ENCODE measurements at regions not wholly inside any gene's neighbourhood (a gene's known extent, or its start where the extent isn't known, plus 50 kb on each side); places are given as distances from the start of the nearest gene placed in this dataset.
"Not testable (repeated sequence)": the region's sequence is repeated elsewhere in the genome, so short reads cannot be mapped to it uniquely, and the experiment has no call there.

DNA sequence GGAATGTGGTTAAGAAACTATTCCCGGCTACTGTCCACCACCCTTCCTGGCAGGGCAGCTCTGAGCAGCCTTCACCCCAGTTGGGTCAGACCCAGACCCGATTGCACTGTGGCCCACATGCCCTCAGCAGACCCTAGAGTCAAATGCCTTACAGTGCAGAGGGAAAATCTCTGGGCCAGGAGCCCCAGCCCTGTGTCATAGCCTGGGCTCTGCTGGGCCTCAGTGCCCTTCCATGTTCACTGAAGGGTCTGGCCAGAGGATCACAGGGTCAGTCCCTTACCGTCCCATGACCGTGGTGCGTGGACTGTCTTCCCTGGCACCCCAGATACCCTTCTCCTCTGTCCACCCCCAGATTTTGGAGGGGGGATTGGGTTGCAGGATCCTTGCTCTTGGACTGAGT lies 73.5 kb upstream of the COL5A1 start:
- Histone ChIP-seq H3K4me1 (ENCODE audit: control insufficient read depth in 1 of 2, insufficient read depth in 2 of 2, low read length in 2 of 2) (no peaks in the 10 kb centered on the region), H3K27me3 (ENCODE audit: control insufficient read depth in 1 of 2, insufficient read depth in 2 of 2, low read length in 2 of 2) (no peaks in the 10 kb centered on the region), H3K36me3 (ENCODE audit: control insufficient read depth in 1 of 2, insufficient read depth in 2 of 2, low read length in 2 of 2) (no peaks in the 10 kb centered on the region), H3K9ac (ENCODE audit: low read depth in 1 of 2, low read length in 2 of 2) (no peak overlapping the region), H3K9me3 (ENCODE audit: control insufficient read depth in 1 of 2, low read length in 2 of 2) (peaks cover 0 to 4% of the 10 kb centered on the region in 2 donors), H3K27ac (ENCODE audit: low read depth, low read length) (no peak overlapping the region), H3K4me3 (ENCODE audit: low read depth in 1 of 2, low read length in 2 of 2) (no peak overlapping the region)

DNA sequence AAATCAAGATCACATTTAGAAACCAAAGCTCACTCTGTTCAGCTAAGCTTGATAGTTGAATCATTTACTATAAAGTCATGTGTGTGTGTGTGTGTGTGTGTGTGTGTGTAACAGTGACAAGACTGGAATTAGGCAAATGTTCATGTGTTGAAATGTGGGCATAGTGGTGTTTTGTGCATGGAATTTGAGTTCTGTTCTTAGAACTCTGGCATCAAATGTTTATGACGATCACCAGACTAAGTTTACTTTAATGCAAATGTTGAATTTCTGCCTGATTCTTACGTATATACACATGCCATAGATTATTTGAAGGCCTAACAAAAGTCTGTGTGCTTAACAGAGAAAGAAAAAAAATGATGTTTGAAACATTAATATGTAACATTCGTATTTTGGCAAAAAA lies 72.8 kb upstream of the COL5A1 start:
- Histone ChIP-seq H3K4me3 (ENCODE audit: low read depth in 1 of 2, low read length in 2 of 2) (no peak overlapping the region), H3K27ac (ENCODE audit: low read depth, low read length) (no peak overlapping the region), H3K36me3 (ENCODE audit: control insufficient read depth in 1 of 2, insufficient read depth in 2 of 2, low read length in 2 of 2) (no peaks in the 10 kb centered on the region), H3K4me1 (ENCODE audit: control insufficient read depth in 1 of 2, insufficient read depth in 2 of 2, low read length in 2 of 2) (no peaks in the 10 kb centered on the region), H3K9me3 (ENCODE audit: control insufficient read depth in 1 of 2, low read length in 2 of 2) (peaks cover 0 to 4% of the 10 kb centered on the region in 2 donors), H3K9ac (ENCODE audit: low read depth in 1 of 2, low read length in 2 of 2) (no peak overlapping the region), H3K27me3 (ENCODE audit: control insufficient read depth in 1 of 2, insufficient read depth in 2 of 2, low read length in 2 of 2) (no peaks in the 10 kb centered on the region)

DNA sequence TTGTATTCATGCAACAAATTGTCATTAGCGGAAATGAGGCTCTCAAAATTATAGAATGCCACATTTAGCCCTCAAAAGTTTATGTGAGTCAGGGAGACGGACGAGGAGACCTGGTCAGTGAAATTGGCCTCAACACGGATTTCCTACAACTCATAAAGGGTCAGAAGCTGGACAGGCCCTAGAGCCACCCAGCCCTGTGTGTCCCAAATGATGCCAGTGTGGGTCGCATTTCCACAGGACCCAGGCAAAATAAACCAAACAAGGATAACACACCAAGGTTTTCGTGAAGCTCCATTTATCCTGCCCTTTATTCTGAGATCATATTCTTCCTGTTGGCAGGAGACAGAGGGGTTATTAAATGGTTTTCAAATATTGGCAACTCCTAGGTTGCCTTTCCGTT lies 72.0 kb upstream of the COL5A1 start:
- Histone ChIP-seq H3K27ac (ENCODE audit: low read depth, low read length) (no peak overlapping the region), H3K4me1 (ENCODE audit: control insufficient read depth in 1 of 2, insufficient read depth in 2 of 2, low read length in 2 of 2) (no peaks in the 10 kb centered on the region), H3K27me3 (ENCODE audit: control insufficient read depth in 1 of 2, insufficient read depth in 2 of 2, low read length in 2 of 2) (no peaks in the 10 kb centered on the region), H3K36me3 (ENCODE audit: control insufficient read depth in 1 of 2, insufficient read depth in 2 of 2, low read length in 2 of 2) (no peaks in the 10 kb centered on the region), H3K9ac (ENCODE audit: low read depth in 1 of 2, low read length in 2 of 2) (no peak overlapping the region), H3K4me3 (ENCODE audit: low read depth in 1 of 2, low read length in 2 of 2) (no peak overlapping the region), H3K9me3 (ENCODE audit: control insufficient read depth in 1 of 2, low read length in 2 of 2) (peaks cover 0 to 4% of the 10 kb centered on the region in 2 donors)

DNA sequence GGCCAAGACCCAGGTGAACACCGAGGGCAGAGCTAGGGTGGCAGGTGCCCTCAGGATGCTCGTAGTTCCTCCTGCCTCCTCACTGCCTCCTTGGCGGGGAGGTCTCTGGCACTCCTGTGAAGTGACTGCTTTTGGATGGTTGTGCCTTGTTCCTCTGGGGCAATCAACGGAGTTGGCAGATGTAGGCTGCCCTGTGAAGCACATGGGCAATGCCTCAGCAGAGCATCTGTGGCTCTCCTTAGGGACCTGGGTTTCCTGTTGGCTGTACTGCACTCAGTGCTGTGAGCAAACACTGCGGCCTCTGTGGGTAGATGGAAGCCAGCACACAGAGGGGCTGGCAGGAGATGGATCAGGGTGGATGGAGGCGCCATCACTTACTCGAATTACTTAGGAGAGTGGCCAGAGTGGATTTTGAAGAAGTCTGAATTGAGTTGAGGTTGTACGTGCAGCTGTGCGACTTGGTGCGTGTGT lies 71.4 kb upstream of the COL5A1 start:
- H3K4me1 ChIP-seq (ENCODE audit: control insufficient read depth in 1 of 2, insufficient read depth in 2 of 2, low read length in 2 of 2): no peaks in the 10 kb centered on the region
- H3K4me3 ChIP-seq (ENCODE audit: low read depth in 1 of 2, low read length in 2 of 2): no peak overlapping the region
- H3K9ac ChIP-seq (ENCODE audit: low read depth in 1 of 2, low read length in 2 of 2): no peak overlapping the region
- H3K27me3 ChIP-seq (ENCODE audit: control insufficient read depth in 1 of 2, insufficient read depth in 2 of 2, low read length in 2 of 2): no peaks in the 10 kb centered on the region
- H3K36me3 ChIP-seq (ENCODE audit: control insufficient read depth in 1 of 2, insufficient read depth in 2 of 2, low read length in 2 of 2): no peaks in the 10 kb centered on the region
- peaks cover 0 to 4% of the 10 kb centered on the region in 2 donors for H3K9me3 ChIP-seq (ENCODE audit: control insufficient read depth in 1 of 2, low read length in 2 of 2)
- H3K27ac ChIP-seq (ENCODE audit: low read depth, low read length): no peak overlapping the region

DNA sequence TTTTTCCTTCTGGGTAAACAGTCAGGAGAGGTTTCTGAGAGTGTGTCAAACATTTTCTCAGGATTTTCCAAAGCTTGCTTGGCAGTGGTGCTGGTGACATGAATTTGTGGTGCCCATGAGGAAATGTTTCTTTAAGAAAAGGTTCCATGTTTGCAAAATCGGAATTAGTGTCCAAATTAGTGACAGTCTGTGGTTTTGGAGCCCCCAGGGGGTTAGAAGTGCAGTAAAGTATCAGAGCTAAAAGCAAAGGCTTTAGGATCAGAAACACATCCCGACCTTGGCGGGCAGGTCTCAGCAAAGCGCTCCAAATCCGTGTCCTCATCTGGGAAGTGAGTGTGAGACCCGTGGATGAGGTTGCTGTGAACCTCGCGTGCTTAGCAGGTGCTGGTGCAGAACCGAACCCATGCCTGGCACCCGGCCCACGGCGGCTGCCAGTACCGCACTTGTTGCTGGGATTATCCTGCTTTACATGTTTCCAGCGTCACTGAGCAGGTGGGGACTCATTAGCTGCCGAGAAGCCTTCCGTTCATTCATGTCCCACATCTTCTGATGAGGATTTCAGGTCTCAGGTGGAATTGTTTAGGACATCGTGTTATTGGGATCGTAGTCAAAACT lies 70.8 kb upstream of the COL5A1 start:
- no peak overlapping the region for H3K4me3 ChIP-seq (ENCODE audit: low read depth in 1 of 2, low read length in 2 of 2)
- no peak overlapping the region for H3K27ac ChIP-seq (ENCODE audit: low read depth, low read length)
- H3K9me3 ChIP-seq (ENCODE audit: control insufficient read depth in 1 of 2, low read length in 2 of 2): peaks cover 0 to 4% of the 10 kb centered on the region in 2 donors
- H3K36me3 ChIP-seq (ENCODE audit: control insufficient read depth in 1 of 2, insufficient read depth in 2 of 2, low read length in 2 of 2): no peaks in the 10 kb centered on the region
- H3K9ac ChIP-seq (ENCODE audit: low read depth in 1 of 2, low read length in 2 of 2): no peak overlapping the region
- H3K4me1 ChIP-seq (ENCODE audit: control insufficient read depth in 1 of 2, insufficient read depth in 2 of 2, low read length in 2 of 2): no peaks in the 10 kb centered on the region
- H3K27me3 ChIP-seq (ENCODE audit: control insufficient read depth in 1 of 2, insufficient read depth in 2 of 2, low read length in 2 of 2): no peaks in the 10 kb centered on the region

DNA sequence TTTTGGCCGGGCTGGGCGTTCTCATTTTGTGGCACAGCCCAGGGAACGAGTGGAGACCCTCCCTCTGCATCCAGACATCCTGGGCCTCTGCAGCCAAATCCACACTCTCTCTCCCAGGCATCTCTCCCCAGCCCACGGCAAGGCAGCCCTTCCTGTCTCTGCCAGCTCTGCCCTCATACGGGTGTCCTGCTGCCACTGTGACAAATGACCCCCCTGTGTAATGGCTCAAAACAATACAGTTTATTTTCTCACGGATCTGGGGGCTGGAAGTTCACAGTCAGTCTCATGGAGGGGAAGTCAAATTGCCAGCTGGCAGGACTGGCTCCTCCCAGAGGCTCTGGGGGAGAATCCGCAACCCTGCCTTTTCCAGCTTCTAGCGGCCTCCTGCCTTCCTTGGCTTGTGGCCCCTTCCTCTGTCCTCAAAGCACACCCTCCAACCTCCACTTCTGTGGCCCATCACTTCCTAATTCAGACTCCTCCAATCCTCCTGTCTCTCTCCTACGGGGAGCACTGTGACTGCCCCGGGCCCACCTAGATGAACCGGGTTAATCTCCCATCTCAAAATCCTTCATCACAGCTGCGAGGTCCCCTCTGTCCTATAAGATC lies 70.2 kb upstream of the COL5A1 start:
- no peak overlapping the region for H3K4me3 ChIP-seq (ENCODE audit: low read depth in 1 of 2, low read length in 2 of 2)
- H3K9ac ChIP-seq (ENCODE audit: low read depth in 1 of 2, low read length in 2 of 2): no peak overlapping the region
- H3K9me3 ChIP-seq (ENCODE audit: control insufficient read depth in 1 of 2, low read length in 2 of 2): peaks cover 0 to 4% of the 10 kb centered on the region in 2 donors
- no peak overlapping the region for H3K27ac ChIP-seq (ENCODE audit: low read depth, low read length)
- H3K4me1 ChIP-seq (ENCODE audit: control insufficient read depth in 1 of 2, insufficient read depth in 2 of 2, low read length in 2 of 2): no peaks in the 10 kb centered on the region
- H3K36me3 ChIP-seq (ENCODE audit: control insufficient read depth in 1 of 2, insufficient read depth in 2 of 2, low read length in 2 of 2): no peaks in the 10 kb centered on the region
- no peaks in the 10 kb centered on the region for H3K27me3 ChIP-seq (ENCODE audit: control insufficient read depth in 1 of 2, insufficient read depth in 2 of 2, low read length in 2 of 2)

DNA sequence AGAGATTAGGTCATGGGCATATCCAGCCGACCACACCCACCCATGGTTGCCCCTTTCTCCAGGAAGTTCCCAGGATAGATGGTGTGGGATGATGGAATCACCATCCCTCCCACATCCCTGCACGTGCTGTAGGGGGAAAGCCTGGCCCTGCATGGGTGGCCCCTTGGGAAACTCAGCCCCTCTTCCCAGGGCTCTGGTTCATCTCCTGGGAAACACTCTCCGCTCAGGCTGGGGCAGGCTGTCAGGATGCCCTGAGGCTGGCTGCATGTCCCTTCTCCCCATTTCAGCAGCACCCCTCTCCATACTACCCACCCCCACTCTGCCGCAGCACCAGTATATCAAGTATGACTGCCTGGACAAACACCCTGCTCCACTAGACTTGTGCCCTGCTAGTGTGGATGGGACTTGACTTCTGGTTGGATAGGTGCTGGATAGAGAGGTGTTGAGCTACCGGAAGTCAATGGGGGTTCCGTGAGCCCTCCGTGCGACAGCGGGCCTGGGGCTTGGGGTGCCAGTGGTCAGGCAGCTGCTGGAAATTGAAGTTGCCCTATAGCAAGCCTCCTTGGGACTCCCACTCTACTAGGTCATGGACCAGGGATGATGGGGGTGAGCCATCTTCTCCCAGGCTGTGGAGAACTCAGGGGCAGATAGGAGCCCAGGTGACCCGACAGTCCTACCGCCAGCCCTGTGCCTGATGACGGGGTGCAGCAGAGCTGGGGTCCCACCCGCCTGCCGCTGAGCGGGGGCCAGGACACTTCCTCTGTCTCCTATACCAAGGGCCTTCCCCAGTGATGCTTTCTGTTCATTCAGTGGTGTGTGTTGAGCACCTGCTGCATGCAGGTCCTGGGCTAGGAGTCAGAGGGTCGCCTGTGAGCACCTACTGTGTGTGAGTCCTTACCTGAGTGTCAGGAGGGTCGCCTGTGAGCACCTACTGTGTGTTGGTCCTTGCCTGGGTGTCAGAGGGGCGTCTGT lies 69.4 kb upstream of the COL5A1 start:
- no peak overlapping the region for H3K9ac ChIP-seq (ENCODE audit: low read depth in 1 of 2, low read length in 2 of 2)
- H3K27ac ChIP-seq (ENCODE audit: low read depth, low read length): no peak overlapping the region
- H3K36me3 ChIP-seq (ENCODE audit: control insufficient read depth in 1 of 2, insufficient read depth in 2 of 2, low read length in 2 of 2): no peaks in the 10 kb centered on the region
- no peak overlapping the region for H3K4me3 ChIP-seq (ENCODE audit: low read depth in 1 of 2, low read length in 2 of 2)
- H3K27me3 ChIP-seq (ENCODE audit: control insufficient read depth in 1 of 2, insufficient read depth in 2 of 2, low read length in 2 of 2): no peaks in the 10 kb centered on the region
- no peaks in the 10 kb centered on the region for H3K4me1 ChIP-seq (ENCODE audit: control insufficient read depth in 1 of 2, insufficient read depth in 2 of 2, low read length in 2 of 2)
- no peaks in the 10 kb centered on the region for H3K9me3 ChIP-seq (ENCODE audit: control insufficient read depth in 1 of 2, low read length in 2 of 2)

DNA sequence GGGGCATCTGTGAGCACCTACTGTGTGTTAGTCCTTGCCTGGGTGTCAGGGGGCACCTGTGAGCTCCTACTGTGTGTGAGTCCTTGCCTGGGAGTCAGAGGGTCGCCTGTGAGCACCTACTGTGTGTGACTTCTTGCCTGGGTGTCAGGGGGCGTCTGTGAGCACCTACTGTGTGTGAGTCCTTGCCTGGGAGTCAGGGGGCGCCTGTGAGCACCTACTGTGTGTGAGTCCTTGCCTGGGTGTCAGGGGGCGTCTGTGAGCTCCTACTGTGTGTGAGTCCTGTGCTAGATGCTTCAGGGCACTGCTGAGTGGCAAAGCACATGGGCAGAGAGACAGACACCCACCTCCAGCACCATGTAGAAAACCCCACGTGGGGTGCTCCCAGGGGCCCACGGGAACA lies 66.9 kb upstream of the COL5A1 start:
- not testable (repeated sequence) for H3K36me3 ChIP-seq (ENCODE audit: control insufficient read depth in 1 of 2, insufficient read depth in 2 of 2, low read length in 2 of 2); H3K9ac ChIP-seq (ENCODE audit: low read depth in 1 of 2, low read length in 2 of 2); H3K27ac ChIP-seq (ENCODE audit: low read depth, low read length); H3K4me3 ChIP-seq (ENCODE audit: low read depth in 1 of 2, low read length in 2 of 2); H3K9me3 ChIP-seq (ENCODE audit: control insufficient read depth in 1 of 2, low read length in 2 of 2); H3K27me3 ChIP-seq (ENCODE audit: control insufficient read depth in 1 of 2, insufficient read depth in 2 of 2, low read length in 2 of 2); H3K4me1 ChIP-seq (ENCODE audit: control insufficient read depth in 1 of 2, insufficient read depth in 2 of 2, low read length in 2 of 2)

DNA sequence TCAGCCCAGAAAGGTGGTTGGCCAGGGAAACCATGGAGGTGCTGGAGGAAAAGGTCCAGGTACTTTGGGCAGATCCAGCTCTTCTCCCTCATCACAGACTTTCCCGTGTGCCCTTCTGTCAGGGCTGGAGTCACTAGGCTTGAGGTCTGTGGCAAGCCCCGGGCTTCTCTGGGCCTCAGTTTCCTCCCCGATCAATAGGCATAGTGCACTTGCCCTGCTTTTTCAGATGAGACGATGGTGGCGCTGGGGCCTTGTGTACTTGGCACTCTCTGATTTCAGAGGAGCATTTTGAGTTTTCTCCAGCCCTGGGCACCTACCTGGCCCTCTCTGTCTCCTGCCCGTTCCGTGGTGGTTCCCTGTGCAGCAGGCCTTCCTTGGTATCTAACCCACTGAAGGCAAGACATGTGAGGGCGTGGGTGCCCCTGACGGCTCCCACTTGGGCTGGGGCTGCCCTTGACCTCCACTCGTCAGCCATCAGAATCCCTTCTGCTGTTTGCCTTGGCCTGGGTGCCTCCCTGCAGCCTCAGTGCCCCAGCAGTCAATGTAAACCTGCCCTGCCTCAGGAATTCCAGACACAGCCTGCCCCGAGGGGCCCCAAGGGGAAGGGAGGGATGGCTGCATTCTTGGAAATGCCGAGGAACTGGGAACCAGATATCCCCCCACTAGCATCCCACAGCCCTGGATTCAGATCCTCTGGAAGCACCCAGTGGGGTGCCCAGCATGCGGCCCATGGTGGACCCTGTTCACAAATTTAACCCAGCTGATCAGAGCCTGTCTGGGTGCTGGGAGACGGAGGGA lies 66.3 kb upstream of the COL5A1 start:
- Histone ChIP-seq H3K27me3 (ENCODE audit: control insufficient read depth in 1 of 2, insufficient read depth in 2 of 2, low read length in 2 of 2) (no peaks in the 10 kb centered on the region), H3K36me3 (ENCODE audit: control insufficient read depth in 1 of 2, insufficient read depth in 2 of 2, low read length in 2 of 2) (no peaks in the 10 kb centered on the region), H3K4me3 (ENCODE audit: low read depth in 1 of 2, low read length in 2 of 2) (no peak overlapping the region), H3K4me1 (ENCODE audit: control insufficient read depth in 1 of 2, insufficient read depth in 2 of 2, low read length in 2 of 2) (no peaks in the 10 kb centered on the region), H3K9ac (ENCODE audit: low read depth in 1 of 2, low read length in 2 of 2) (no peak overlapping the region), H3K9me3 (ENCODE audit: control insufficient read depth in 1 of 2, low read length in 2 of 2) (no peaks in the 10 kb centered on the region), H3K27ac (ENCODE audit: low read depth, low read length) (no peak overlapping the region)

DNA sequence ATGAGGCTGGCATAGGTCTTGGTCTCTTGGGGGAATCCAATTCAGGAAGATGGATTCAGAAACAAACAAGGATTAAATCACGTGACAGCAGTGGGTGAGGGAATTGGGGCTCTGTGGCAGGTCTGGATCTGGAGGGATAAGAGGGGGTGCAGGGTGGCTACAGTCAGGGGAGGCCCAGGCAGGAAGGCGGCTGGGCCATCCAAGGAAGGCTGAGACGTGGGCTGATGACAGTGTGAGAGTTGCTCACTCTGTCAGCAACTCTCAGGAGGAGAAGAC lies 65.8 kb upstream of the COL5A1 start:
- Histone ChIP-seq H3K9me3 (ENCODE audit: control insufficient read depth in 1 of 2, low read length in 2 of 2) (no peaks in the 10 kb centered on the region), H3K4me1 (ENCODE audit: control insufficient read depth in 1 of 2, insufficient read depth in 2 of 2, low read length in 2 of 2) (no peaks in the 10 kb centered on the region), H3K27me3 (ENCODE audit: control insufficient read depth in 1 of 2, insufficient read depth in 2 of 2, low read length in 2 of 2) (no peaks in the 10 kb centered on the region), H3K4me3 (ENCODE audit: low read depth in 1 of 2, low read length in 2 of 2) (no peak overlapping the region), H3K9ac (ENCODE audit: low read depth in 1 of 2, low read length in 2 of 2) (no peak overlapping the region), H3K36me3 (ENCODE audit: control insufficient read depth in 1 of 2, insufficient read depth in 2 of 2, low read length in 2 of 2) (no peaks in the 10 kb centered on the region), H3K27ac (ENCODE audit: low read depth, low read length) (no peak overlapping the region)

Data from duodenal mucosa (tissue), 2 donors.